ENCODE measurements at regions not wholly inside any gene's neighbourhood (a gene's known extent, or its start where the extent isn't known, plus 50 kb on each side); places are given as distances from the start of the nearest gene placed in this dataset.

- no peak for TF ChIP-seq CTCF (conservative IDR thresholded peaks at IDR 0.05 in 1 of 2, IDR thresholded peaks at IDR 0.05 in 1 of 2; ENCODE audit: low read depth in 1 of 2, low read length in 2 of 2)
- TF ChIP-seq EZH2 (IDR thresholded peaks at IDR 0.05; ENCODE audit: low read length, missing control alignments): no peak
Observed at GRCh38 chr13:102940770-102941169, 94.9 kb downstream of the ERCC5 start.

Data from fibroblast of lung (primary cell).